GM08714 (cell line): ENCODE measurements at regions not wholly inside any gene's neighbourhood (a gene's known extent, or its start where the extent isn't known, plus 50 kb on each side); places are given as distances from the start of the nearest gene placed in this dataset.

Source experiments
- H3K4me3 ChIP-seq: fragments of 200-500 bp; sonication (Bioruptor generic); 2 replicates; pipeline ENCODE4 v1.5.1; 2014; ENCODE audit warnings: mild to moderate bottlenecking, low read length, inconsistent platforms
- ZNF274 ChIP-seq: IDR thresholded peaks from 2 replicates; pipeline ENCODE4 v1.6.1; 2012; ENCODE audit warnings: mild to moderate bottlenecking, low read depth, low read length

DNA sequence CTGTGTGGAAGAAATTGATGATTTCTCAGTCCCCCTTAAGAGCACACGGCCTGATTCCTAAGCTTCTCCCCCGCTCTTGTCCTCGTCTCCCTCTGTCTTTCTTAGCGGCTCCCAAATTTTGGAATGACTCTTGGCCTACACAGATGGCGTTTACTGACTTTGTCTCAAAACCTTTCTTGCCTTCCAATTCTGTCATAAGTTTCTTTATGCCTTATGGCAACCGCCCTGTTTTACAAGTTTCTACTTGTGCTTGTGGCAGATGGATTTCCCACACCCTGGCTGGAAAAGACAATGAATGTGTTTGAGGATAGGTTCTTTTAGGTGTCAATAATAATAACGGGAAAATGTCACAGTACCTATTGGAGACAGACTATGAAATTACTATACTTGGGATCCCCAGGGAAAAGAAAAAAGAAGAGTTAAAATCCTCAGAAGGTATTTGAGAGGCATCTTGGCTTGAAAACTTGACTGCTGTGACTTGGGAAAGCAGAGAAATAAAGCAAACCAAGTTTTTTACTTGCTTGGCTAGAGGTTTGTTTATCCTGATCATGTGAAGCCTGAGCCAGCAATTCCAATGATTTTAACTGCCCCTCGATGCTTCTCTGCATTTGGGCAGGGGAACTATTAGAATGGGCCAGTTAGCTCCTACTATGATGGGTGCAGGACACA, 276.4 kb downstream of the HRH4 start:
- no peak for TF ChIP-seq ZNF274
- H3K4me3 ChIP-seq: no peak overlapping the region

DNA sequence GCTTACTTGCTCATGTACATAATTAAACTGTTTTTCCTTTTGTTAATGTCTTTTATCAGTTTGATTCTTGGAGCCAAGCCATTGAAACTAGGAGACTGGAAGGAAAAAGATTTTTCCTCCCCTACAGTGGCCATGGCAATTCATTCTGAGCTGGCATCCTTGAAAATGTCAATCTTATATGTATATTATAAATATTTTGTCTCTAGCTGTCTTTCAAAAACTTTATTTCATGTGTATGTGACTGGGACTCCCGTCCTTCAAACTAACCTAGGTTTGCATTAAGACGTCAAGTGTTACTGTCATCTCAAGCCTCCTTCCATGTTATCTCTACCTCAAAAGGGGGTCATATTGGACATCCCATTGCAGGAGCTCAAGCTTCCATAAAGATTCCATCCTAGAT, 280.4 kb downstream of the HRH4 start:
- no peak overlapping the region for H3K4me3 ChIP-seq
- TF ChIP-seq ZNF274: no peak

DNA sequence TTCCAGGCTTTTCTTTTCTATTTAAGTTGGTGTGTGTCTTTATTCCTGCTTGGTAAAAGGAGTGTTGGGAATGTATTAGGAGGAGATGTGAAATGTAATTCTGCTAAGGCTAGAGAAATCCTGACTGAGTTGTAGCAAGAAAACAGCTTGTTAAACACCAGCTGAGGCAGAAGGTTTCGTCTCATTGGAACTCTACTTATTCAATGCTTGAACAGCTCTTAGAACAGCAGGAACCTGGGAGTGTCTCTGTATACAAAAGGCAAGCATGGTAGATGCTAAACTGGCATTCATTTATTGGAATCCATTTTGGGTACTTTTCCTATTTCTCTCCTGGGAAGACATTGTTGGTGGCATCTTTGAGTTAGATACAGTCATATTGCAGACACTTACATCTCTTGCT, 280.9 kb downstream of the HRH4 start:
- no peak overlapping the region for H3K4me3 ChIP-seq
- TF ChIP-seq ZNF274: no peak

DNA sequence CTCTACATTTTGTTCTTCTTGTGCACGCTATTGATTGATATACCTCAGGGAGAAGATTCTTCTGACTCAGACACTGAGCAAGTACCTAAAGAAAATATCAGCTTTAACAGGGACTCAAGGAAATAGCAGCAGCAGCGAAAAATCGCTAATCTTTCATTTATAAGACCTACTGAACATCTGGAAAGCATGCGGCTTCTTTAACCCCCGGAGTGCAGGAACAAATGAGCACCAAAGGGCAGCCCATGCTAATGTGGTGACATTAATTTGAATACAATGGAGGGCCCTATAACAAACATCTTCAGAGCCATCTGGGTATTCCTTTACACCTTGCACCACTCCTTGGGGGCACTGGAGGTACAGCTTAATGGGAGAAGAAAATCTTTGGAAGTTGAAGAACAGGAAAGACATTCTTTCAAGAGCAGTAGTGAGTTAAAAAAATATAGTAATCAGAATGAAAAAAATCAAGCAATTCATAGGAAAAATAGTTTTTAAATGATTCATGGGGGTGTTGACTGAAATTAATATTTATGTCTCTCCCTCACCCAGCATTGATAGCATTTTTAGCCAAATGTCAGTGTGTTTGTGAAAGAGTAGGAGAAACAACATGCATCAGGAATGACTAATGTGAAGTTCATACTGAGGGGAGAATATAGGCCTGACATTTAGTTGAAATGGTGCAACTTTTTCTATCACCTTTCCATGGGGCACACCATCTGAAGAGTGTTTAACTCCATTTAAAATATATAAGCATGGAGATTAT, 281.7 kb downstream of the HRH4 start:
- TF ChIP-seq ZNF274: no peak
- H3K4me3 ChIP-seq: no peak overlapping the region

DNA sequence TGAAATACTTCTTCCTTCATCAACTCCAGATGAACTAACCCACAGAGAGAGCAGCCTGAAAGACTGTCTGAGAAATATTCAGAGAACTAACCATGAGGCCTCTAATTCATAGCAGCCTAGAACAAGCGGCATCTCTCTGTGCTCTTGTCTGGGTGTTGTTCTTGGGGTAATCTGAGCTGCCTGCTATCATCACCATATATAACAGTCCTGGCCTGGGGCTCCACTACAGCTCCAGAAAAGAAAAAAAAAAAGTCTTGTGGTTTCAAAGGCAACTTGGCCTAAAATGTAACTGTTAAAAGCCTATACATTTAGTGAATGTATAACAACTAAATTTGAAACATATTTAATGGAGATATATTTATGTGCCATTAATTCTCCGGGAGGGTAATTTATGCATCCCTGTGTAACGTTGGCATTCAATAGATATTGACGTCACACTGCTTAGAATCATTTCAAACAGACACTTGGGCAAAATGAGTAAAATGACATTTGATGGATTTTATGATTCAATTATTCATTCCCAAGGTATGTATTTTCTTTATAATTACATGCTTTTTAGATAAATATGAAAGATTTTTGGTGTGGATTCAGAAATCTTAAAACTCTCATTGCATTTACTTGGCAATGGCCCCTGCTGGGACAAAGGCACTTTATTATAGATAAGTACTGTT, 294.3 kb downstream of the HRH4 start:
- no peak for TF ChIP-seq ZNF274
- no peak overlapping the region for H3K4me3 ChIP-seq

DNA sequence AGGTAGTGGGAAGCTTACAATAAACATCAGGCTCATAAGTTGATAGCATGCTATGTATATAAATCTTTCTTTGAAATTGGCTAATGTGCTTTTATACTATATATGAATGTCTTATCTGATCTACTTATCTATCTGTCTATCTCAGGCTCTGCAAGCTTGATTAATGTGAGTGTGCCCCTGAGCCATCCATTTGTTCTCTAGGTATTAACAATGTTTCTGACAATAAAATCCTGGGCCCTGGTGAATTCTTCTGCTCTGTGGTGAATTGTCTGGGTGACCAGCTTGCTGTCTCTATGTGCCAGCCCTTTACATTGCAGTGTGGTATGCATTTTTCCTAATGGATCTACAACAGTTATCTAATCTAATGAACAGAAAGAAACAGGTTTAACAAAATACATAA, 295.9 kb downstream of the HRH4 start:
- no peak for TF ChIP-seq ZNF274
- no peak overlapping the region for H3K4me3 ChIP-seq

DNA sequence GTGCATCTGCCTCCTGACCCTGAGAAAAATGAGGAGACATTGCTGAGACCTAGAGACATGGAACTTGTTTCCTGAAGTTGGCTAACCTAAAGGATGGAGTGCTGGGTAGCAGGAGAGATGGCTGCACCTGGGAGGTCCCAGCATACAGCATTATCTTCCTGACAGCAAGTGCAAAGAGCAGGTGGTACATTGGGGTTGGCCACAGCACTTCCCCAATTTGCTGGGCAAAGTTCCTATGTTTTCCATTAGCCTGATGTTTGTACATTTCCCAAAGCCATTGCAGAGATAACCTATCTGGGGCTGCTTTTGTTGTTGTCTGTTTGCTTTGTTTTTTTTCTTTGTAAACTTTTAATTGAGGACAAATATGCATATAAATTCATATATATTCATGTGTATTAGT, 296.7 kb downstream of the HRH4 start:
- no peak for TF ChIP-seq ZNF274

DNA sequence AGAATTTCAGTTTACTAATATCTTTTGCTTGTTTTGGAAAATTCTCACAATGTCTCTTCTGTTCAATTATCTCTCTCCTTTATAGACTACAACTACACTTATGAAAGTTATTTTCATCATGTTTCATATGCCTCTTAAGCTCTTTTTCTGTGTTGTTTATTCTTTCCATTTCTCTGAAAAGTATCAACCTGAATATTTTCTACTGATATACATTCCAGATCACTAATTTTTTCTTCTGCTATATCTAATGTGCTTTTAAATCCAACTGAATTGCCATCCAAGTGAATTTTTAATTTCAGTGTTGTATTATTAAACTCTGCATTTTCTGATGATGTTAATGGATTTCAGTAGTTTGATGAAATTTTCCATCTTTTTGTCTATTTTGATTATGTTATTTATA, 301.3 kb downstream of the HRH4 start:
- no peak overlapping the region for H3K4me3 ChIP-seq
- TF ChIP-seq ZNF274: no peak

More for the DNA sequence above, 296.7 kb downstream of the HRH4 start:
- no peak overlapping the region for H3K4me3 ChIP-seq

DNA sequence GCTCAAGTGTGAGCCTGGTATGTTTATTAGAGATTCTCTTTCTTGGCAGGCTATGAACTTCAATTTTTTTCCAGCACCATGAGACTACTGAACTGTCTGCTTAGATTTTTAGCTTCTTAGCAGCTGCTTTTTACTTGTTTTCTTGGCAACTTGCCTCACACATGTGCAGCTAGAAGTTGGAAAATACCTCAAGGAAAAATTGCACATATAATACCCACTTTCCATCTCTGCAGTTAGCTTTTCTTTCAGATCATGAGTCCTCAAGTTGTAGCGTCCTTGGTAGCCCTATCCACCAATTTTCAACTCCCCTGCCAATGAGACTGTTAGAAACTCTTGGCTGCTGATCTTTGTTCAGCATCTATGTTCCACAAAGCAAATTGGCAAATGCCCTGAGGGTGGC, 302.1 kb downstream of the HRH4 start:
- no peak for TF ChIP-seq ZNF274
- no peak overlapping the region for H3K4me3 ChIP-seq

DNA sequence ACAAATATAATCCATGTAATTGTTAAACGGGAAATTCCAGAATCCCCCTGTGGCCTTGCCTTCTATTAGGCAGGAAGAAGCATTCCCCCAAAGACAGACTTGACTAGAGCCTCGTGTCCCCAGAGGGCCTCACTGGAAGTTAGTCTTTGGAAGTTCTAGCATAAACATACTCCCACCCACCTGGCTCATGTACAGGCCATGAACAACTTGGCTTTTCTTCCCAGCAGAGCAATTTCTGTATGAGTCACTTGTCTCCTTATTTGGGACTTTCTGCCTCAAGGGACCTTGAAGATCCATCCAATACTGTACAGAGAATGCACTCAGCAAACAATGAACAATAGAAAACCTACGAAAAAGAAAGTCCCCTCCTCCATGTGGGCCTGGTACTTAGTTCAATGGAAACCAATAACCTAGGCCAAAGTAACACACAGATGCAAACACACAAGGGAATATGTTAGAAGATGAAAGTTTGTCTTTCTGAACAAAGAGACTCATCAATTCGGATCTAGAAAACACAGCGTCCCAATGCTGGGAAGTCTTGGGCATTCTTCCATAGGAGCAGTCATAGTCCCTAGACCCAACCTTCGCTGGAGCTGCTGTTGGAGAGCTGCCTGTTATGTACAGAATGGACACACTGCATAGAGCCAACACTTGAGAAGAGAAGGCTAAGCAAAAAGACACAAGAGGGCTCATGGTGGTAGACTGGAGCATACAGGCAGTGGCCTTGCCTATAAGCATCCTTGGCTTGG, 303.5 kb downstream of the HRH4 start:
- no peak overlapping the region for H3K4me3 ChIP-seq
- no peak for TF ChIP-seq ZNF274

DNA sequence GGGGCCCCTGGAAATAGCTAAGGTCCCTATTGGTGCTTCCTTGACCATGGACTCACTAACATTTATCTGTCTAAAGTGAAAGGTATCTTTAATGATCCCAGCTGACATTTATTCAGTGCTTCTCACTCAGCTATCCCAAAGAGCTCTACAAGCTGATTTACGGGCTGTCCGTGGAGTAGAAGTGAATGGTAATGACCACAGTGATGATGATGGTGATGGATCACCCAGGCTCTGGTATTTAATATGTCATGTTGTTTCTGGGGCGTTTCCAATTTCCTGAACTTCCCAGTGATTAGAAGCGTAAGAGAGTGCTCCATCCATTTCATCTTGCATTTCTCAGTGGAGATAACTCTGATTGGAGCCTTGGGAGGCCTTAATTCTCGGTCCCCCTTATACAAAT, 304.3 kb downstream of the HRH4 start:
- no peak for TF ChIP-seq ZNF274
- no peak overlapping the region for H3K4me3 ChIP-seq

DNA sequence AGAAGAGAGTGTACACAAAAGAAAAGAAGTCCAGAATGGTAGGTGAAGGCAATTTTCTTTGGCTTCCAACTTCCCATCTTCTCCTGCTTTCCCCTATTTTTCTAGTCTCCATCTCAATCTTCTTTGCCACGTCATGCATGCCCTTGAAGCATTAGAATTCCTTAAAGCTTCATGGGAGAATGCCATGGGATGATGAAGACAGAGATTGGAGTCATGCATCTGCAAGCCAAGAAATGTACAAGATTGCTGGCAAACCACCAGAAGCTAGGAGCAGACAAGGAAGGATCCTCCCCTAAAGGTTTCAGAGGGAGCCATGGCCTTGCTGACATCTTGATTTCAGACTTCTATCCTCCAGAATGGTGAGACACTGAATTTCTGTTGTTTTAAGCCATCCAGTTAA, 305.9 kb downstream of the HRH4 start:
- TF ChIP-seq ZNF274: no peak
- no peak overlapping the region for H3K4me3 ChIP-seq

DNA sequence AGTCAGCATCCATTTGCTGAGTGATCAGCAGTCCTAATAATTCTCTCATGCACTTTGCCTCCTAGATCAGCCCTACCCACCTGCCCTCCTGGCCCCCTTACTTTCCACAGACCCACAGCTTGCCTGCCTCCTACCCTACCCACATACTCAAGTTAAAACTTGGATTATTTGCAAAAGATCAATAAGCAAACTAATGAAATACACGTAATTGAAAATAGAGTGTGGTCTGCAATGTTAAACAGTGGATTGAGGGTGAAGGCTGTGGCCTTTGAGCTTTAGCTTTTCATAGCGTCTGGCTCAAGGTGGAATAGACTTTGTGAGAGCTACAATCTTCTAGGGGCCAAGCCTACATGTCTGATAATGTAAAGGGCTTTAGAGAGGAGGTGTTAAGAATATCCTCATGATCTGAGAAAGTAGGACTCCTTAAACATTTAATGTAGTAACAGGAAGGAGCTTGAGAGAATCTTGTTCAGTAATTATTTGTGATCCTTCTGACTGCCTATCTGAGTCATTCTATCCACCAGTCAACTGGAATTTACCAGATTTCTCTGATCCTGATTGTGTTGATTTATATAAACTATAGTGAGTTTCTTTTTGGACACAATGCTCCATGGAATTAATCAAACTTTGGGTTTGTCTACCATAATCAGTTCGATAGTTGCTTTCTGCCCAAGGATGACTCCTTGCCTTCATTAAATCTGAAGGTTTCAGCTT, 310.0 kb downstream of the HRH4 start:
- no peak for TF ChIP-seq ZNF274
- no peak overlapping the region for H3K4me3 ChIP-seq

DNA sequence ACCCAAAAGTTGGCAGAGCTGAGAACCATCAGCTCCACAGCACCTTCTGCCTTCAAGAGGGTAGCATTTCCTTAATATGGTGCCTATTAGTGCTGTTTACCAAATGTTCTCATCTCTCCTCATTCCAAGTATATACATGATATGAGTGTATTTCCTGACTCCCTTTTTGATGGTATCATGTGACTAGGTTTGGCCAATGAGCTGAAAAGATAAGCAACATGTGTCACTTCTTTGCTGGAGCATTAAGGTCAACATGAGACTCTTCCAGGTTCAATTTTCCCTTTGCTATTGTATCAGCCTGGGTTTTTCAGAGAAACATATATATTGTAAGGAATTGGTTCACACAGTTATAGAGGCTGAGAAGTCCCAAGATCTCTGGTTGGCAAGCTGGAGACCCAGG, 310.9 kb downstream of the HRH4 start:
- TF ChIP-seq ZNF274: no peak
- no peak overlapping the region for H3K4me3 ChIP-seq
